ENCODE measurements at regions not wholly inside any gene's neighbourhood (a gene's known extent, or its start where the extent isn't known, plus 50 kb on each side); places are given as distances from the start of the nearest gene placed in this dataset.

- DNase-seq: no peak
Observed at GRCh38 chr6:169839898-169840631, 88.6 kb downstream of the ERMARD start.

- no peak for DNase-seq
Observed at GRCh38 chr6:169839493-169839892, 88.1 kb downstream of the ERMARD start.

- no peak for DNase-seq
Observed at GRCh38 chr6:169839029-169839481, 87.6 kb downstream of the ERMARD start.

GRCh38 chr6:169838346-169839028, 87.1 kb downstream of the ERMARD start:
- no peak for DNase-seq

- DNase-seq: no peak
Observed at GRCh38 chr6:169837529-169838250, 86.3 kb downstream of the ERMARD start.

GRCh38 chr6:169833258-169833794, 81.9 kb downstream of the ERMARD start:
- DNase-seq: no peak

GRCh38 chr6:169832247-169832948, 81.0 kb downstream of the ERMARD start:
- DNase-seq: no peak

- DNase-seq: peak; percentile 66
Observed at GRCh38 chr6:169831450-169832246, 80.2 kb downstream of the ERMARD start.

Measured in CD4-positive, alpha-beta T cell treated with Interleukin-17A for 1 hour (primary cell).